GM23248 (cell line): ENCODE measurements at regions not wholly inside any gene's neighbourhood (a gene's known extent, or its start where the extent isn't known, plus 50 kb on each side); places are given as distances from the start of the nearest gene placed in this dataset.
"Not testable (repeated sequence)": the region's sequence is repeated elsewhere in the genome, so short reads cannot be mapped to it uniquely, and the experiment has no call there.

Experiments used
- EZH2 ChIP-seq: fragments of 200-600 bp; sonication (generic); IDR thresholded peaks from 2 replicates; pipeline ENCODE4 v1.6.1; 2018; ENCODE audit warnings: antibody characterized with exemption, mild to moderate bottlenecking; ENCODE audit not compliant: insufficient read depth, poor library complexity, severe bottlenecking
- EZH2phosphoT487 ChIP-seq: fragments of 200-600 bp; sonication (generic); IDR thresholded peaks from 2 replicates; pipeline ENCODE4 v1.6.1; 2018; ENCODE audit warnings: antibody characterized with exemption, moderate library complexity, mild to moderate bottlenecking, low read depth; ENCODE audit not compliant: insufficient read depth

GRCh38 chr10:64578757-64579156 is 1057.6 kb downstream of the REEP3 start:
- TF ChIP-seq EZH2phosphoT487, EZH2: not testable (repeated sequence)
